Astrocyte (in vitro differentiated cells and primary cell): ENCODE measurements at regions not wholly inside any gene's neighbourhood (a gene's known extent, or its start where the extent isn't known, plus 50 kb on each side); places are given as distances from the start of the nearest gene placed in this dataset.

Experiments used
- DNase-seq: peaks from one replicate; pipeline ENCODE4 v3.0.0-alpha.2; 2010; ENCODE audit warnings: low read depth
- FAIRE-seq: peaks from 2 replicates; lab custom pipeline; 2011; peaks lifted over from hg19 to GRCh38; lab: Jason Lieb, UNC
- H2AFZ ChIP-seq: 2 replicates; pipeline ENCODE4 v1.6.0; 2012; ENCODE audit warnings: low read depth, low read length, inconsistent platforms
- H3K27ac ChIP-seq: 2 replicates; pipeline ENCODE4 v1.5.1; 2011; ENCODE audit warnings: low read depth, low read length, inconsistent platforms
- H3K27me3 ChIP-seq: 2 replicates; pipeline ENCODE4 v1.6.0; 2011; ENCODE audit warnings: low read length, inconsistent platforms; ENCODE audit not compliant: insufficient read depth
- H3K36me3 ChIP-seq: 2 replicates; pipeline ENCODE4 v1.5.1; 2011; ENCODE audit warnings: low read length, inconsistent platforms; ENCODE audit not compliant: insufficient read depth
- H3K4me1 ChIP-seq: 2 replicates; pipeline ENCODE4 v1.5.1; 2011; ENCODE audit warnings: low read length, inconsistent platforms; ENCODE audit not compliant: insufficient read depth
- H3K4me2 ChIP-seq: 2 replicates; pipeline ENCODE4 v1.6.0; 2012; ENCODE audit warnings: low read length, inconsistent platforms
- H3K4me3 ChIP-seq: 2 replicates; pipeline ENCODE4 v1.5.1; 2011; ENCODE audit warnings: low read depth, mild to moderate bottlenecking, low read length, inconsistent platforms; ENCODE audit not compliant: insufficient read depth
- H3K79me2 ChIP-seq: 2 replicates; pipeline ENCODE4 v1.6.0; 2012; ENCODE audit warnings: mild to moderate bottlenecking, low read length, inconsistent platforms; ENCODE audit not compliant: insufficient read depth
- H3K9ac ChIP-seq: 2 replicates; pipeline ENCODE4 v1.6.0; 2012; ENCODE audit warnings: mild to moderate bottlenecking, low read length, inconsistent platforms
- H3K9me3 ChIP-seq: 2 replicates; pipeline ENCODE4 v1.5.1; 2012; ENCODE audit warnings: low read depth, mild to moderate bottlenecking, low read length, inconsistent platforms; ENCODE audit not compliant: insufficient read depth
- H4K20me1 ChIP-seq: 2 replicates; pipeline ENCODE4 v1.6.0; 2012; ENCODE audit warnings: low read length, inconsistent platforms; ENCODE audit not compliant: insufficient read depth
- H3K27ac Mint-ChIP-seq: one replicate; pipeline ENCODE4 v1.8.0; 2021; ENCODE audit warnings: mild to moderate bottlenecking, mixed read lengths; ENCODE audit not compliant: unreplicated experiment
- H3K27me3 Mint-ChIP-seq: one replicate; pipeline ENCODE4 v1.8.0; 2021; ENCODE audit warnings: low read depth, mixed read lengths; ENCODE audit not compliant: unreplicated experiment
- H3K36me3 Mint-ChIP-seq: one replicate; pipeline ENCODE4 v1.8.0; 2021; ENCODE audit warnings: low read depth, mixed read lengths; ENCODE audit not compliant: unreplicated experiment
- H3K4me1 Mint-ChIP-seq: one replicate; pipeline ENCODE4 v1.8.0; 2021; ENCODE audit warnings: low read depth, mixed read lengths; ENCODE audit not compliant: unreplicated experiment
- H3K4me3 Mint-ChIP-seq: one replicate; pipeline ENCODE4 v1.8.0; 2021; ENCODE audit warnings: mild to moderate bottlenecking, moderate library complexity, mixed read lengths; ENCODE audit not compliant: unreplicated experiment
- H3K9me3 Mint-ChIP-seq: one replicate; pipeline ENCODE4 v1.8.0; 2021; ENCODE audit warnings: mild to moderate bottlenecking, mixed read lengths; ENCODE audit not compliant: unreplicated experiment
- EZH2 ChIP-seq: IDR thresholded peaks from 2 replicates; pipeline ENCODE4 v1.6.1; 2012; ENCODE audit warnings: mild to moderate bottlenecking, low read length, inconsistent platforms; ENCODE audit not compliant: insufficient read depth
- TF ChIP-seq, protein P1 (sequence below): IDR thresholded peaks from 2 replicates; pipeline ENCODE4 v1.5.1; 2011; ENCODE audit warnings: low read depth, mild to moderate bottlenecking, inconsistent platforms, low read length, moderate library complexity; ENCODE audit not compliant: insufficient read depth

DNA sequence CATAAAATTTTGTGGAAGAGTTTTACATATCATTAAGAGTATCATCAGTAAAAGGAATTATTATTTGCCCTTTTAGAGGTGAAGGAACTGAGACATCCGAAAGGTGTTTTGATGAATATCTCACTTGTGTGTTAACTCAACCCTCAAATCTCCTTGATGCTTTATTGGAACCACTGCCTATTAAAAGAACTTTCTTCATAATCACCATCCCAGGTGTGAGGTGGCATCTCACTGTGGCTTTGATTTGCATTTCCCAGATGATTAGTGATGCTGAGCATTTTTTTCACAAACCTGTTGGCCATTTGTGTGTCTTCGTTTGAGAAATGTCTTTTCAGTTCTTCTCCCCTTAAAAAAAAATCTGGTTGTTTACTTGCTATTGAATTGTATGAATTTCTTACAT, 134.0 kb upstream of the SYN3 start:
- no peaks in the 10 kb centered on the region for H3K27me3 ChIP-seq
- H2AFZ ChIP-seq = no peak overlapping the region
- no peaks in the 10 kb centered on the region for H3K27me3 Mint-ChIP-seq
- H3K27ac ChIP-seq = no peak overlapping the region
- no peaks in the 10 kb centered on the region for H3K9me3 ChIP-seq
- H3K9me3 Mint-ChIP-seq = no peaks in the 10 kb centered on the region
- H3K4me1 Mint-ChIP-seq = peaks cover 4% of the 10 kb centered on the region
- H3K9ac ChIP-seq = no peak overlapping the region
- DNase-seq (no peak), FAIRE-seq (no peak)
- no peaks in the 10 kb centered on the region for H3K36me3 ChIP-seq
- H3K36me3 Mint-ChIP-seq = no peaks in the 10 kb centered on the region
- H3K4me3 ChIP-seq = no peak overlapping the region
- no peak overlapping the region for H3K4me2 ChIP-seq
- no peaks in the 10 kb centered on the region for H4K20me1 ChIP-seq
- no peaks in the 10 kb centered on the region for H3K4me1 ChIP-seq
- no peaks in the 10 kb centered on the region for H3K79me2 ChIP-seq
- no peak for TF ChIP-seq EZH2
- TF ChIP-seq, protein P1, sequence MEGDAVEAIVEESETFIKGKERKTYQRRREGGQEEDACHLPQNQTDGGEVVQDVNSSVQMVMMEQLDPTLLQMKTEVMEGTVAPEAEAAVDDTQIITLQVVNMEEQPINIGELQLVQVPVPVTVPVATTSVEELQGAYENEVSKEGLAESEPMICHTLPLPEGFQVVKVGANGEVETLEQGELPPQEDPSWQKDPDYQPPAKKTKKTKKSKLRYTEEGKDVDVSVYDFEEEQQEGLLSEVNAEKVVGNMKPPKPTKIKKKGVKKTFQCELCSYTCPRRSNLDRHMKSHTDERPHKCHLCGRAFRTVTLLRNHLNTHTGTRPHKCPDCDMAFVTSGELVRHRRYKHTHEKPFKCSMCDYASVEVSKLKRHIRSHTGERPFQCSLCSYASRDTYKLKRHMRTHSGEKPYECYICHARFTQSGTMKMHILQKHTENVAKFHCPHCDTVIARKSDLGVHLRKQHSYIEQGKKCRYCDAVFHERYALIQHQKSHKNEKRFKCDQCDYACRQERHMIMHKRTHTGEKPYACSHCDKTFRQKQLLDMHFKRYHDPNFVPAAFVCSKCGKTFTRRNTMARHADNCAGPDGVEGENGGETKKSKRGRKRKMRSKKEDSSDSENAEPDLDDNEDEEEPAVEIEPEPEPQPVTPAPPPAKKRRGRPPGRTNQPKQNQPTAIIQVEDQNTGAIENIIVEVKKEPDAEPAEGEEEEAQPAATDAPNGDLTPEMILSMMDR = no peak
- no peak overlapping the region for H3K4me3 Mint-ChIP-seq
- H3K27ac Mint-ChIP-seq = no peak overlapping the region

DNA sequence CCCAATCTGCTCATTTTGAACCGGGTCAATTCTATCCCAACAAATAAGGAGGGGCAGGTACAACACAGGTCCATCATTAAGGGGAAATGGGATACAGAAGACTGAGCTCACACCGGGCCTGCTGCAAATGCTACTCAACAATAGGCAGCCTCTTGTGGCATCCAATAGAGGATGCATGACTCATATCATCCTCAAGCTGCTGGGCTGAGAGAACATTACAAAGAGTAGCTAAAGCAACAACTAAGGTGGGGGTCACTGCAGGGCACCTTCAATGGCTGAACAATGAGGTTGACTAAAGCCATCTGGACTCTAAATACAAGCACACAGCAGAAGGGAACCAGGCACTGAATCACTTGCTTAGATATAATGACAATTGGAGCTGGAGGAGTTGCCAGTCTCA, 130.1 kb upstream of the SYN3 start:
- H4K20me1 ChIP-seq = no peaks in the 10 kb centered on the region
- Mint-ChIP-seq H3K4me3 (no peak overlapping the region), H3K9me3 (no peaks in the 10 kb centered on the region), H3K4me1 (no peaks in the 10 kb centered on the region), H3K27ac (no peak overlapping the region), H3K27me3 (no peaks in the 10 kb centered on the region), H3K36me3 (no peaks in the 10 kb centered on the region)
- no peaks in the 10 kb centered on the region for H3K36me3 ChIP-seq
- H3K9ac ChIP-seq = no peak overlapping the region
- H3K9me3 ChIP-seq = no peaks in the 10 kb centered on the region
- no peak overlapping the region for H3K4me3 ChIP-seq
- FAIRE-seq = no peak
- H3K27me3 ChIP-seq = no peaks in the 10 kb centered on the region
- no peaks in the 10 kb centered on the region for H3K79me2 ChIP-seq
- no peak overlapping the region for H3K4me2 ChIP-seq
- no peak overlapping the region for H3K27ac ChIP-seq
- no peaks in the 10 kb centered on the region for H3K4me1 ChIP-seq
- DNase-seq = no peak
- H2AFZ ChIP-seq = no peak overlapping the region
- TF ChIP-seq, protein P1 = no peak
- TF ChIP-seq EZH2 = no peak

DNA sequence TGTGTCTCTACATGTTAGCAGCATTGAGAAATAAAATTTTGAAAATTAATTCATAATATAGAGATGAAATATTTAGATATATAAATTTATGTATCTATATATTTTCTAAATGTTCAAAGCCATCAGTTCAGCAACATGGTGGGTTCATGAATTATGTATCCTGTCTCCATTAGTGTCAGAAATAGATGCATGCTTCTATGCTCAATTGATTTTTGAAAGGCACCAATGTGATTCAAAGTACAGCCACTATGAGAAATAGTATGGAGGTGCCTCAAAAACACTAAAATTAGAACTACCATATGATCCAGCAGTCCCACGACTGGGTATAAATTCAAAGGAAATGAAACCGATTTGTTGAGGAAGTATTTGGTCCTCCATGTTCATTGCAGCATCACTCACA, 128.6 kb upstream of the SYN3 start:
- H3K4me2 ChIP-seq = no peak overlapping the region
- no peak overlapping the region for H3K4me3 ChIP-seq
- no peaks in the 10 kb centered on the region for H3K9me3 ChIP-seq
- peaks cover 2% of the 10 kb centered on the region for H3K9me3 Mint-ChIP-seq
- no peak overlapping the region for H3K4me3 Mint-ChIP-seq
- H3K36me3 Mint-ChIP-seq = no peaks in the 10 kb centered on the region
- no peaks in the 10 kb centered on the region for H3K27me3 Mint-ChIP-seq
- TF ChIP-seq, protein P1 = no peak
- TF ChIP-seq EZH2 = no peak
- no peak for FAIRE-seq
- H3K27me3 ChIP-seq = no peaks in the 10 kb centered on the region
- no peak overlapping the region for H2AFZ ChIP-seq
- no peaks in the 10 kb centered on the region for H3K36me3 ChIP-seq
- no peak overlapping the region for H3K9ac ChIP-seq
- no peaks in the 10 kb centered on the region for H3K4me1 Mint-ChIP-seq
- H3K79me2 ChIP-seq = no peaks in the 10 kb centered on the region
- no peak overlapping the region for H3K27ac Mint-ChIP-seq
- H4K20me1 ChIP-seq = no peaks in the 10 kb centered on the region
- no peak for DNase-seq
- H3K4me1 ChIP-seq = no peaks in the 10 kb centered on the region
- H3K27ac ChIP-seq = no peak overlapping the region
